NCI-H69 (cell line): ENCODE measurements at regions not wholly inside any gene's neighbourhood (a gene's known extent, or its start where the extent isn't known, plus 50 kb on each side); places are given as distances from the start of the nearest gene placed in this dataset.
"Not testable (repeated sequence)": the region's sequence is repeated elsewhere in the genome, so short reads cannot be mapped to it uniquely, and the experiment has no call there.

Experiments
- DNase-seq: peaks from one replicate; lab custom pipeline; 2025; lab: John Stamatoyannopoulos, UW

GRCh38 chr10:33476757-33477273 lies 142.3 kb upstream of the NRP1 start:
- DNase-seq: no peak

GRCh38 chr10:33473688-33474087 lies 139.2 kb upstream of the NRP1 start:
- no peak for DNase-seq

- DNase-seq: not testable (repeated sequence)
Observed at GRCh38 chr10:33468006-33468405, 133.5 kb upstream of the NRP1 start.

- DNase-seq: no peak
Observed at GRCh38 chr10:33465747-33466146, 131.3 kb upstream of the NRP1 start.

DNA sequence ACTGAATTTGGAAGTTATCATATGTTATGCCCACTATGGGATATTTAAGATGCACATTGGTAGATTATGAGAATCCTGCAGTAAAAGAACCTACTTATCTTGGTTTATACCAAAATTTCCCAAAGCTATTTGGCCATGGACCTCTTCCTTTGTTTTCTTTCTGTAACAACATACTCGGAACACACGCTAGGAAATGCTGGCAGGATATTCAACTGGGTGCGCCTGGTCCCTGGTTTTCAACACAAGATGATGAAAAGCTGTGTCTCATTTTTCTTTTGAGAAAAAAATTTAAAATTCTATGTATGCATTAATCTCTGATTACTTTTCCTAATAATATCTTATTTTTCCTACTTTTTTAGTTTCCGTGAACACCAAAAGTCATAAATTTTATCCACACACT lies 128.5 kb upstream of the NRP1 start:
- no peak for DNase-seq

DNA sequence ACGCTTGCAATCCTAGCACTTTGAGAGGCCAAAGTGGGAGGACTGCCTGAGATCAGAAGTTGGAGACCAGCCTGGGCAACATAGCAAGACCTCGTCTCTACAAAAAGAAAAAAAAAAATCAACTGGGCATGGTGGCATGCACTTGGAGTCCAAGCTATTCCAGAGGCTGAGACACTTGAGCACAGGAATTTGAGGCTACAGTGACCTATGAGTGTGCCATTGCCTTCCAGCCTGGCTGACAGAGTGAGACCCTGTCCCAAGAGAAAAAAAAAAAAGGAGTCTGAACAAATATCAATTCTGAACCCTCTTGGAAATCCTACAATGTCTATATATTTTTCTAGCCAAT lies 126.8 kb upstream of the NRP1 start:
- DNase-seq: no peak

- DNase-seq: no peak
Observed at GRCh38 chr10:33460505-33461294, 126.2 kb upstream of the NRP1 start.

DNA sequence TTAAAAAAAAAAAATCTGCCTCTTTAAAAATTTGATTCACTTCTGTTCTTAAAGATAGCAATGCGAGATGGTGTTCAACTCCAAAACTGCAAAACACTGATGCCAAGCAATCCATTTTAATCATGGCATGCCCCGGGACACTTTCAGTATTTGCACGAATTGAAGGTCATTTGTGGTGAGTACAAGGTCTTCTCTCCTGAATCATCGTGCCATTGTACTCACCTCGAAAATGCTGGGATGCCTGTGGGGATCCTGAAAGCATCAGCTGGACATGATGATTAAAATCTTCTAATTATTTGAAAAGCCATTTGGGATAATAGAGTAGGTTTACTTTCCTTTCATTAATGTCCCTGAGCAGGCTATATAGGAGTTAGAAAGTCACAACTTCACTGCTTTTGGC lies 125.1 kb upstream of the NRP1 start:
- no peak for DNase-seq

DNA sequence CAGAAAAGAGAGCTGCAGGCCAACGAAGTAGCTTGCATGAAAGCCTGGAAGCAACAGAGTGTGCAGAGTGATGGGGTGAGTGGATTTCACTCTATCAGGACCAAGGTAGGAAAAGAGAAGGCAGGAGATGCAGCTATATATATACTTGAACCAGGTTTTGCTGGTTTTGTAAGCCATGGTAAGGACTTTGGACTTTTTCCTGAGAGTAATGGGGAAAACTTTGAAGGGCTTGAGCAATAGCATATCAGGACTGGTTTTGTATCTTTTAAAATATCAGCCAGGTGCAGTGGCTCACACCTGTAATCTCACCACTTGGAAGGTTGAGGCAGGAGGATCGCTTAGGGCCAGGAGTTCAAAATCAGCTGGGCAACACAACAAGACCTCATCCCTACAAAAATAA lies 120.6 kb upstream of the NRP1 start:
- DNase-seq: no peak

DNA sequence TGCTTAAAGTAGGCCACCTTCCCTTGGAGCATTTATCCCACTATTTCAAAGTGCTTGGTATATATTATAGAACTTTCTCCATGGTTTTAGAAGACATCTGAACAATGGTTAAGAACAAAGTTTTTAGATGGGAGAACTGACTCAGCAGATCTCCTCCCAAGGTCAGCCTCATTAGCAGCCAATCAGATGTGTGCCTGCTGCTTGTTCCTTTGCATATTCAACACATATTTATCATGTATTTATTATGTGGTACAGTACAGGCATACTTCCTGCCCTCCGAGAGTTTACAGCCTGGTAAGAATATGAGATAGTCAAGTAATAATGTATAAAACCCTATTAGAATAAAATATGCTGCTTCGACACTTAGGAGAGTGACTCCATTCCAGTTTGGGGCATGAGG lies 120.1 kb upstream of the NRP1 start:
- DNase-seq: no peak

DNA sequence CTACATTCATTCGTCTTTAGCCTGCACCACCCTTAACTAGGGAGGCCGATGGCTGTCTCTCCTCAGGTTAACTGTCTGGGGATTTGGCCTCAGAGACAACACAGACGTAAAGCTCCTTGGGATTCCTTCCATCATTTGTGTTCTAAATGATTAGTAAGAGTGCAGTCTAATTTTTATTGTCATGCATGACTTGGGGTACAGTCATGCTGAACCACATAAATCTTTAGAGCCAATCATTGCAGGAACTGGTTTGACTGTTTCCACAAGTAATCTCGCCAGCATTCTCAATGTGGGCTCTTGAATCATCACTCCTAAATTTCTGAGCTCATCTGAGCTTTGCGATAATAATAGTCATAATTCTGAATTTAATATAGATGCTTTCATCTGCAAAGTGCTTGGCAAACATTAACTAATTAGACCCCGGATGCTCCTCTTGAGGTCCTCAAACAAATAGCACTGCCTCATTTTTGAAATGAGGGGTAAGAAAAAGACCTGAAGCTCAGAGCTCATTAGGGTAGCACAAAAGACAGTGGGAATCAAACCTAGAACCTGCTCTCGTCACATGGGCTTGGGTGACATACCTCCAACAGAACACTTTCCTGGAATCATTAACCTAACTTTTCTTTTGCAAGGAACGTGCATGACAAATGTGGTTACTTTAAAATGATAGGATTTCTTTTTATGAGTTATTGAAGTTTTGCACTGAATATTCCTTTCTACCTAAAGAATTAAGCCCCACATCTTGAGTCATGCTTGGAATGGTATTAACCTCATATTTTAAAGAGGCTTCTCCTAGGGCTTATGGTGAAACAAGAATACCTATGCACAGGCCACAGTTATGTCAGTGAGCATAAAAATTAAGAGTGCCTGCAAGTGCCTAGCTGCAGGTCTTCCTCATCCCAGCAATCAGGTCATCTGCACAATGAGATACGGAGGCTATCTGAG lies 118.9 kb upstream of the NRP1 start:
- DNase-seq: peak; percentile 58

DNA sequence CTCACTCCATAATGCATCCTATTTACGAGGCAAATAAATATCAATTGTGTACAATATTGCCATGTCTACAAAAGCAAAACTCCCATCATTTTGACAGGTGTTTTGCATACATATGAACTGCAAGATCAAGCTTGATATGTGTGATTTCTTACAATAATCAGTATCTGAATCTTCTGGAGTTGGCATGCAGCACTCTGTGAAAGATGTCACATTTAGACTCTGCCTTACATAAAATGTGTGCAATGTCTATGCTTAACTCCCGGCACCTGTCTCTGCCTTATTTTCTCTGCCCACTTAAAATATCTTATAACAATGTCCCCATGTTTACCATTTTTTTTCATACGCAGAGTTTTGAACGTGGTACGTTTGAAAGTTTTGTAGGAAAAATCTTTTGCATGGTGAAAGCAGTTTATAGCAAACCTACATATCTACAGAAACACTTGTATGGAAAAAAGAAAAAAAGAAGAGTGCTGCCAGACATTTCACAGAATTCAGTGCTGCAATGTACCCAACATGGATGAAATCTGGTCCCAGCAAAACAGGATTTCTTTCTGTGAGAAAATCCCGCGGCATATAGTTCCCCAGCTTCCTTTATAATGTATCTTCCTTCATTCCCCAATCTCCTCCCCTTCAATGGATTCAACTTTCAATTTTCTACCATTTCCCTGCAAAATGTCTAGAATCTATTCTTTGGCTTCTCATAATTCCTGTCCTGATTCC lies 114.1 kb upstream of the NRP1 start:
- DNase-seq: no peak

DNA sequence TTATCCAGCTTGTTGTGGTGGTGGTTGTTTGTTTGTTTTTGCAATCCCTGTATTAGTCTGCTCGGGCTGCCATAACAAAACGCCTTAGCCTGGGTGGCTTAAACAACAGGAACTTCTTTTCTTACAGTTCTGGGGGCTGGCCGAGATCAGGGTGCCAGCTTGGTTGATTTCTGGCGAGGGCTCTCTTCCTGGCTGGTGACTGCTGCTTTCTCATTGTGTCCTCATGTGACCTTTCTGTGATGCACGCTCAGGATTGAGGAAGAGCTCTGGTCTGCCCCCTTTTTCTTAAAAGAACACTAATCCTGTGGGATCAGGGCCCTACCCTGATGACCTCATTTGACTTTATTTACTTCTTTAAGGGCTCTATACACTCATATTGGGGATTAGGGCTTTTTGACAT lies 107.1 kb upstream of the NRP1 start:
- no peak for DNase-seq

DNA sequence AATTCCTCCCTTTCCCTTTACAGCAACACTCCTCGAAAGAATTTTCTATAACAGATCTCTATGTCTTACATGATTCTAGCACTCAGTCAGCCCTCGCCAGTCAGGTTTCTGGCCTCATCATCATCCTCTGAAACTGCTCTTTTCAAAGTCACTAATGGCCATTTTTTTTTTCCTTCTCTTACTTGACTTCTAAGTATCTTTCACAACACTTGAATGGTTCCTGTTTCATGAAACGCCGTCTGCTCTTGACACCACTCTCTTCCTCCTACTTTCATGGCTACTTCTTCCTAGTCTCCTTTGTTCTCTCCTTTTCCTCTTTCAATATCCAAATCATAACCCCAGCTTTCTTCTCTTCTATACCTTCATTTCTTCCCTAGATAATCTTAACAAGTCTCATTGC lies 100.5 kb upstream of the NRP1 start:
- no peak for DNase-seq

DNA sequence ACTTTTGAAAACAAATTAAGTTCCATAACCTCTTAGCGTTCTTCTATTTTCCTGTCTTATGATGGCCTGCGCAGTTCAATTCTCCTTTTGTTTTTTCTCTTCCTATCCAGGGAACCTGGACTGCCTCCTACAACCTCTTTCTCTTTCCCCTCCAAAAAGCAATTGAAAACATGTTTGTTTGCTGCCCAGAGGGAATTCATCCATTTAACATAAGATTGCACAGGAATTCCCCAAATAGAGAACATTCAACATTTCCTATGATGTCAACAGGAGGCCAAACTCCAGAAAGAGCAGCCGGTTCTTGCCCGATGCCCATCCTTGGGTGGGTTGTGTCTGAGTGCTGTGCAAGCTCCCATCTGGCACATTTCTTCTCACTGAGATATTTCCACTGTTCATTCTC lies 94.2 kb upstream of the NRP1 start:
- DNase-seq: no peak

GRCh38 chr10:33423154-33423529 lies 88.7 kb upstream of the NRP1 start:
- DNase-seq: peak; percentile 31

- peak; percentile 4 for DNase-seq
Observed at GRCh38 chr10:33422471-33423153, 88.1 kb upstream of the NRP1 start.

DNA sequence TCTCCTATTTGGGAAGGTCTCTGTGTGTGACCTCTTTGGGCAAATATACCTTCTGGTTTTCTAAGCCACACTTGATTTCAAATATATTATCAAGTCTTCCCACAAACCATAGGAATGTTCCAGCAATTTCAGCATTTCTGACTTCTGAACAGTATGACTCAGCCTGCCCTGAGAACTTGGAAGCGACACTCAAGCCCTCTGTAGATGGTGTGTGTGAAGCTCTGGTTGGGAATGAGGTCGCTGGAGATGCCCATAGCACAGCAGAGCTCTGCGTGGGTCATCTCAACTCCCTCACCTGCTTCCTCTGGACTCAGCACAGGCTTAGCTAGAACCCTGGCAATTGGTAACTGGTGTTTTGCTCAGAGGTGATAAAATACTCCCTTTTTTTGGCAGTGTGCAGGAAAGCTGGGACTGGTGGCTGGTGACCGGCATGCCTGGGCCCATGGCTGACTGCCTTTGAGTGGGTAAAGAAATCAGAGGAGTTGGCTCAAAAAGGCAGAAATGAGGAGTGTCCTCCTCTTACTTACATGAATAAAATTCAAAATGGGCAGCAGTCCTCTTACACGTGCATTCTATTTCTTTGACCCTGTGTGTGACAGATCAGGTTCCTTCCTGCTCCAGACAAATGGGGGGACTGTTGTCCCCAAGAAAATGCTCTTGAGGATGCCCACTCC lies 87.5 kb upstream of the NRP1 start:
- no peak for DNase-seq

GRCh38 chr10:33419311-33419710 lies 84.8 kb upstream of the NRP1 start:
- DNase-seq: peak; percentile 0

DNA sequence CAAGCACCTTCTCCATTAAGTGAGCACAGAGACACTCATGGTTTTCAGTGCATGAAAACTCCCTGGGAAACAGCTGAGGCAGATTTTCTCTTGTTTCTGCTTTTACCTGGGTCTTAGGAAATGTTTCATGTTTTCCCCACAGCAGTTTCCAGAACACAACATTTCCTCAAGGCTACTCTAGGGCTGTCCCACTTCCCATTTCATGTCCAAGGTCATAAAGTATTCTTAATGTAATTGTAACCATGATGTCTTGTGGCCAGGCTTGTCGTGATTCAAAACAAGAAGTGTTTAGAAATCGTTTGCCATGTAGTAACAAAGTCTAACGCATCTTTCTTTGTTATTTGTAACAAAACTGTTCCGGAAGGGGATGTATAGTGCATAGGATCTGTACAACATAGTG lies 83.8 kb upstream of the NRP1 start:
- DNase-seq: no peak

DNA sequence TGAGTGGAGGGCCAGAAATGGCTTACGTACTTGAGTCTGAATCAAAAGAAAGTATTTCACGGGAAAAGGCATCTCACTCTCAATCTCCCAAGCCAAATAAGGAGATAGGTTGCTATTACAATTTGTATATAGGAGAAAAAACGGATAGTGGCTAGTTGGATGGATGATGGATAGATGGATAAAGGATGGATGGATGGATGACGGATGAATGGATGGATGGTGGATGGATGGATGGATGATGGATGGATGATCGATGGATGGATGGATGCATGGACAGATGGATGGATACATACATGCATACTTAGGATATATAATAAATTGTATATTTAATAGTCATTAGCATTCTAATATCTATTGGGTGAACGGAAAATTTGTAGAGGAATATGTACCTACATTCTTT lies 82.2 kb upstream of the NRP1 start:
- DNase-seq: no peak
